ENCODE measurements at regions not wholly inside any gene's neighbourhood (a gene's known extent, or its start where the extent isn't known, plus 50 kb on each side); places are given as distances from the start of the nearest gene placed in this dataset.

DNA sequence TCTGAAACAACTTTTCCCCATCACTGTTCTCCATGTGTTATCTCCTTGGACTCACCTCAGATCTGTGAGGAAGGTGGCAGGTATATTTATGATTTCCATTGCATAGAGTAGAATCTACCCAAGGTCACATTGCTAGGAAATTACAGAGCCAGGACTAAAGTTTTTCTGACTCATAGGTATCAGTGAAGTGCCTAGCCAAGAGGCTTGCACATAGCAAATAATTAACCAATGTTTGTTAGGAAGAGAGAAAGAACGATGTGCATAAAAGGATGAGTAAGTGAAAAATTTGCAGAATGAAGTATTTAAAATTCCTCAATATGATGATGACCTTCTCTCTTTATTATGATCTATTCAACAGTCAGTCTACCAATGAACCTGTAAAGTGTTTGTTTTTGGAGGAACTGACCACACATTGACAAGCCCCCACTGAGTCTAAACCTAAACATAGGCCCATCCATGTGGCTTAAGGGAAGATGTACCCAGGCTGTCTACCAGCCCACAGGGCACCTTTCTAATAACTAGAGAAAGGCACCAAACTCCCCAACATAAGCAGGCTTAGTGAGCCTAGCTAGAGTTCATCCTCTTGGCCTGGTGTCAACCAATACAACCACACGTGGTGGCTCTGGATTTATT lies 252.9 kb upstream of the ZMIZ1 start:
- no peak for FAIRE-seq

DNA sequence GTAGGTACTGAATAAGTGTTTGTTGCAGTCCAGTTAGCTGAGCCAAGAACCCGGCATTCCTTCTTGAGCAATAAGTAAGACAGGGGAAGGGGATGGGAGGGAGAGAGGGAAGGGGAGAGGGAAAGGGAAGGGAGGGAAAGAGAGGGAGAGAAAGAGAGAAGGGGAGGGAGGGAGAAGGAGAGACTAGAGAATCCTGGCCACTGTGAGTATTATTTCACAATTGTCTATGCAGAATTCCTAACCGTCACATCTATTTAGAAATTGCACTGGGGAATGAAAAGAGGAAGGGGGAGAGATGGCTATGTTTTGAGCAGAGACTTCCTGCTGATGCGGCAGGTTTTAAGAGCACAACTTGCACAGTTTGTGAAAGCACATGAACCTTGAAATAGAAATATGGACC lies 251.4 kb upstream of the ZMIZ1 start:
- FAIRE-seq: no peak

DNA sequence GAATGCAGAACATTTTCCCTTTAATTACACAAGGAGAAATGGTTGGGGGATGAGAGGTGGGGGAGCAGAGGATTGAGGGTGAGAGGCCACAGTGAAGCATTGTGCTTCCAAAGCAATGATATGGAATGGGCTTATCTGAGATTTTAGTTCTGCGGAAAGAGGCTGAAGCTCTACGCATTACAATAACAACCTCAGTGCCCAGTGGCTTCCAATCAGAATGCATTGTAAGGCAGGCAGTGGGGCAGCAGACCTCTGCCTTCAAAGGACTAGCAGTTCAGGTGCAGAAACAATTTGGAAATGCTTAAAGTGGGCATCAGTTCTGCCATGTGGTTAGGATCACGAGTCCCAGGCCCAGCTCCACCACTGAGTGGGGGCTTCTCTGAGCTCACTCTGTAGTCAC lies 251.0 kb upstream of the ZMIZ1 start:
- FAIRE-seq: no peak

DNA sequence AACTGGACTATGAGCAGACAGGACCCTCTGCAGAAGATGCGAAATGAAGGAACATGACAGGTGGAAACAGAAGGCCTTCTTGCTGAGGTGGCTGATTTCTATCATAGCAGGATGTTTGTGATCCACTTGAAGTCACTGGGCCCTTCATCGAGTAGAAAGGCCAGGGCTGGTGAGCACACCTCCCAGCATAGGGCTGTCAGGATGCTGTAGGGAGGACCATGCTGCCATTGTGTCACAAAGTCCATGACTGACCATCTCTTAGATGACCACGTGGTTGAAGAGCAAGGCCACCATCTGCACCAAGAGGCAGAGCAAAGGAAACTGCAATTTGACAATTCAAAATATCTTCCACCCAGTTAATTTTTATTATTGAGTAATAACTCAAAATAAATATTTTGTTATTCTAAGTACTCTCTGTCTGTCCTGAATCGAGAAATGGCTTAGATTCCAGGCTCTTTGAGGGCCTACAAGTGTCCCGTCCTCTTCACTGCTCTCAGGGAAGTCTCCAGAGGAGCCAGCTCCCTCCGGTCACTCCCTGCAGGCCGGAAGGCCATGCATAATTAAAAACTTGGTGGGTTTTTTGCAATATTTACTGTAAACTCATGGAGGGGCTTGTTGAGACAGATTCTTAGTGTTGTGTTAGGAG lies 249.3 kb upstream of the ZMIZ1 start:
- FAIRE-seq: no peak

DNA sequence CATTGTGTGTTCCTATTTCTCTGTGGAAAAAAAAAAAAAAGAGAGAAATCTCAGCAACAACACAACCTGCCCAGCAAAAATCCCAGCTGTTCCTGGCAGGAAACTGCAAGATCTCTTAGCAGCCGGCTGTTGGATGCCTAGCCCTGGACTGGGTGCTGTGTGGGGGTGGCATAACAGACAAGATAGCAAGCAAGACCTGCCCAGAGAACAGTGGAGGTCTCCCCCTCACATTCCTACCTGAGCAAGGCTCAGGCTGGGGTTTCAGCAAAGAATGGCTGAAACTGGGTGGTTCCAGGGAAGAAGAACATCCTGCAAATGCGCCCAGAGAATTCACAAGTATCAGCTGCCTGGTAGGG lies 248.8 kb upstream of the ZMIZ1 start:
- FAIRE-seq: no peak

DNA sequence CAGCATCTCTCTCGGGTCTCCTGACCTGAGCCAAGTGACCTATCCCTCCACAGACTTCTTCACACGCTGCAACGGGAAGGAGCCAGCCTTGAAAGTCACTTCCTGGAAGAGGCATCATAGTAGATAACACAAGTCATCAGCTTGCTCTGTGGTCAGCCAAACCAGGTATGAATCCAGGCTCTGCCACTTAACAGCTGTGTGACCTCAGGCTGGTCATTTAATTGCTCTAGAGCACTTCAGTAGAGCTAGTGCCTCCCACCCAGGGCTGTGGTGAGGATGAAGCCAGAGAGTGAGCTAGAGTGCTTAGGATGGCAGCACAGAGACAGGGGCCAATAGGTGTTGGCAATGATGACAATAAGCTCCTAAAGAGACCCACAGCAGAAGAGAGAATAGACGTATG lies 247.7 kb upstream of the ZMIZ1 start:
- FAIRE-seq: no peak

DNA sequence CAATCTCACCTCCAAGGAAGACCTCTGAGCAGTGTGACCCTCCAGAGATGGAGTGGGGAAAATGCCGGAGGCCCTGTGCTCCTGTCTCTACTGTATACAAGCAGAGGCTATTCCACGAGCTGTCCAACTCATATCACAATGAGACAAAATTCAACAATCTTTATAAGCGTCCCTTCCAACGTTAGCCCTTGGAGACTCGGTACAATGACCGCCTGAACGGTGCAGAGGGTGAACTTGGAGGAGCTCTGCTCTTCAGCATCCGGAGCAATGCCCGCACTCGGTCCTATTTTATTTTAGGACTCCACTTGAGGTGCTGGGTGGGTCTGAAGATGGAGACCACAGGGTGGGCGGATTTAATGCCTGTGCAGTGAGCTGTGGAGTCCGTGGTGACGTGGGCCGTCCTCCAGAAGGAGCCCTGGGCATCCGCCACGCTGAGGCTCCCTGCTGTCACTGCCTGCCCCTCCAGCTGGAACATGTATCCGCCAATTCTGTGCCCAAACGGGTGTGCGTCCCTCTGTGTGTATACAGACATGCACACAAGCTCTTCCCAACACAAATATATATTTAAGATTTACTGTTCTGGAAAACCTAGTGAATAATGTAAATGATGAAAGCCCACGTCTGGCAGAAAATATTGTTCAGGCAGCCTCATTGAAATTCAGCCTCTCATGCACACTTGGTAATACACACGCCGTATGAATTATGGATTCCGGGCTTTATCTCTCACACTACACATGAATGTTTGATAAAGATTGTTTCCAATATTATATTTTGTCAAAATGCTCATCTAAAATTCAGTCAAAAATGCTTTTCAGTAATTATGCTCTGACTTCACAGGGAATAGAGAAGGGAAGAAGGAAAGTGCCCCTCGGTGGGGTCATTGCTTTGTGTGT lies 239.9 kb upstream of the ZMIZ1 start:
- FAIRE-seq: no peak

DNA sequence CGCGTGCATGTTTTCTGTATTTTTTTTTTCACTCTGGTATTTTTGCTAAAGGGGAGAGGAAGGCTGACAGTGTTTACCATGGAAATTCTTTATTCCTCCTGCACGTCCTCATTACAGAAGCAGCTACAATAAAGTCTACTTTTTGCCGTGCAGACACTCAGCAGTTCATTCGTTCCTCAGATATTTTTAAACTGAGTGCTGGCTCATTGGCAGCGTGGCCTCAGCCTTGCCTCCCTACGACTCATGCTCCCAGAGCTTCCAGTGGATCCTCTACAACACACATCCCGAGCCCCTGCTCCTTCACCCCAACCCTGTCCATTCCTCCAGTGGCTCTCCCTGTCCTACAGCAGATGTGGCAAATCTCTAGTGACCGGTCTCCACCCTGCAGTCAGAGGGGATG lies 239.2 kb upstream of the ZMIZ1 start:
- FAIRE-seq: no peak

DNA sequence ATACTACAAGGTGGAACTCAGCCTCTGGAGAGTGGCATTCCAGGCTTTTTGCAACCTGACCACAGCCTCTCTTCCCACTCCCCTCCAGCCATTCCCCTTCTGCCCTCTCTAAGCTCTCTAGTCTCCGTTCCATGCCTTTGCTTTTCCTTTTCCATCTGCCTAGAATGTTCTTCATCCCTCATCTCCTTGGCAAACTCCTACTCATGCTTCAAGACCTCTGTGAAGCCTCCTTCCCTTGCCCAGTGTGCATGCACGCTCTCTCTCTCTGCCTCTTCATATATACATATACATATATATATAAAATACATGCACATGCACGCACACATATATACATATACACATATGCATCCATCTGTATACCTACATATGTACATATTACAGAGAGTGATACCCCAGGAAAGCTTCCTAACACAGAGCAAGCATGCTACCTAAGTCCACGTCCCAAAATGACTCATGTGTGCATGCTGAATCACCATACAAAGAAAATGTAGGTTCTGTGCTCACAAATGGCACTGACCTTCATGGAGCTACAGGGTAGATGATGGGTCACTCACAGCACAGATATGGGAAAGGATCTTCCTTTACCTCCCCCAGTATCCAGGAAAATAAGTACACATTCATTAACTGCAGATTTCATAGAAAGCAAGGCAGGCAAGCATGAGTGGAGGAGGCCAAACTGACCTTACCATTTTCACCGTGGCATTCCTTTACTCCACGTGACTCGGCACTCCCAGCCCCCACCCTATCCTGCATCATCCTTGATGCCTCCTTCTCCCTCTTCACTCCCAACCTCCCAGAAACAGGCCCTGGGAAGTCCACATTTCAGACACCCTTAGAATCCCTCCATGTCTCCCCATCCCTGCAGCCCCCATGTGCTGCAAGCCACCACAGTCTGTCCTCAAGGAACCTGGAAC lies 238.4 kb upstream of the ZMIZ1 start:
- no peak for FAIRE-seq

DNA sequence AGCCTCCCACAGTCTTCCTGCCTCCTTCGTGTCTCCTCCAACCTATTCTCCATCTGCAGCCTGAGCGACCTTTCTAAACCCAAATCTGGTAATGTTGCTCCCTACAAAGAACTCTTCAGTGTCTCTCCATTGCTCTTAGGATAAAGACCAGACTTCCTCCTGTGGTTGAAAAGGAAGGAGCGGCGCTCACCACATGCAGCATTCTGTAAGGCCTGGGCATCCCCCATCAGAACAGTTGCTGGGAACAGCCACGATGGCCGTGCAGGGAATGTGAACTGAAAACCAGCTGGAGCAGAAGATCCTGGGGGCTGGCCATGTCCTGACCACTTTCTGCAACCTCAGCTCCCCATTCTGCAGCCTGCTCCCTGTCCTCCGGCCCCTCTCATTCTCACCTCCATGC lies 237.8 kb upstream of the ZMIZ1 start:
- no peak for FAIRE-seq

DNA sequence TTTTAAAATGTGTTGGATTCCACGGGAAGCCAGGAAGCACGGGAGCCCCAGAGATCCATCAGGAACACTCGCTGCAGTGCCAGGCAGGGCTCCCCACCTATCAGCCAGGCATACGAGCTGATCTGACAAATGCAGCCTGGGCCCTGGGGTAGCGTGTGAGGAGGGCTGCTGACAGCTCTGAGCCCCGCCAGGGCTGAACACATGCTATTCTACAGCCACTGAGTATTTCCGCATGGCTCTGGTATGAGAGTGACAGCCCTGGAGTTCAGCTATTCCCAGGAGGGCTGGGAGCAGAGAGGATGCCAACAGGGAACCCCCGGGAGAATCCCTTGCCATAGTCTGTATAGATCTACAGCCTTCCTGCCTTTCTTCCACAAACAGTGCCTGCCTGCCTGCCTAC lies 237.3 kb upstream of the ZMIZ1 start:
- FAIRE-seq: no peak

DNA sequence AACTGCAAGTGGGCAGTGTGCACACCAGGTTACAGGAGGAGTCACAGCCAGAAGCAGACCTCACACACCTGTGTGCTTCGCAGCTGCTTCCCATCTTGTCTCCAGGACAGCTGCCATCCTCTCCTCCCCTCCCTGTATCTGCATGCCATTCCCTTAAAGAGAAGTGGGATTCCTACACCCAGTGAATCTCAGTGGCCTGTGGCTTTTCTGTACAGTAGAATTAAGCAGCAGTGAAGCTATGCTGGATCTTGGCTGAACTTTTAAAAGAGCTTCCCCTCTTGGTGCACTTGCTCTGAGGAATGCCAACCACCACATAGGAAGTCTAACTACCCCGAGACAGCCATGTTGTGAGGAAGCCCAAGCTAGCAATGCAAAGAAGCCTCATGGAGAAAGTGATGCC lies 236.5 kb upstream of the ZMIZ1 start:
- FAIRE-seq: no peak

DNA sequence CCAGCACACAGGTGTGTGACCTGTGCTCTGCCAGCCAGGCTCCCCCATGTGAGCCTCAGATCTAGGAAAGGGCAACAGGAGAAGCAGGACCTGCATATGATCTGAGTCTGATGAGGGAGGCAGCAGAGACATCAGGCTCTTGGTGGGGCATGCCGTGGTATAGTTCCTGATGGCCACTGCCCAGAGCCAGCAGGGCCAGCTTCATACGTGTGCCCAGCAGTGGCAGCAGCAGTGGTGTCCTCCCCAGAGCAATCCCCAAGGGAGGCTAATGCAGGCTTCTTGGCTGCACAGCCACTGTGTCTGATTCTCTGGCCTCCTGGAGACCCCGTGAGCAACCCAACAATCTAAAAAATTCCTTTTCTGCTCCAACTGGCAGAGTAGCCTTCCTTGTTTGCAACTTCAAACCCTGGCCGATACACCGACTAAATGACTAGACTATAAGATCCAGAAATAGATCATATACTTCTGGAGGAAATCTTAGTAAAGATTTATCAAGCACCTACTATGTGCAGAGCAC lies 230.6 kb upstream of the ZMIZ1 start:
- FAIRE-seq: no peak

DNA sequence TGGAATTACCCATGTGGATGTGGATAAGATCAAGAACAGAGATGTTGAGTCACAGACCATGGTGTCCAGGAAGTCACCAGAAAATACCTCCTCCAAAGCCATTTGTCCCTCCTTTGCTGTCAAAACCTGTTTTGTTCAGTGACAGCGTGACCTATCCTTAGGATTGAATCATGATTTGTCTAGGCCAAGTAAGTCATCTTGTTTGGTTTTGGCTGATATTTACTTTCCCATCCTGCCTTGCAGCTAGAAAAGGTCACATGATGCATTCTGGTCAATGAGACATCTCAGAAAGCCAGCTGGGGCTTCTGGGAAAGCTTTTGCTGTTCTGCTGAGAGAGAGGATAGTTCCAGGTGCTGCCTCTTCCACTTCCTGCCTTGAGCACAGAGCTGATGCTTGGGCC lies 225.3 kb upstream of the ZMIZ1 start:
- FAIRE-seq: no peak

DNA sequence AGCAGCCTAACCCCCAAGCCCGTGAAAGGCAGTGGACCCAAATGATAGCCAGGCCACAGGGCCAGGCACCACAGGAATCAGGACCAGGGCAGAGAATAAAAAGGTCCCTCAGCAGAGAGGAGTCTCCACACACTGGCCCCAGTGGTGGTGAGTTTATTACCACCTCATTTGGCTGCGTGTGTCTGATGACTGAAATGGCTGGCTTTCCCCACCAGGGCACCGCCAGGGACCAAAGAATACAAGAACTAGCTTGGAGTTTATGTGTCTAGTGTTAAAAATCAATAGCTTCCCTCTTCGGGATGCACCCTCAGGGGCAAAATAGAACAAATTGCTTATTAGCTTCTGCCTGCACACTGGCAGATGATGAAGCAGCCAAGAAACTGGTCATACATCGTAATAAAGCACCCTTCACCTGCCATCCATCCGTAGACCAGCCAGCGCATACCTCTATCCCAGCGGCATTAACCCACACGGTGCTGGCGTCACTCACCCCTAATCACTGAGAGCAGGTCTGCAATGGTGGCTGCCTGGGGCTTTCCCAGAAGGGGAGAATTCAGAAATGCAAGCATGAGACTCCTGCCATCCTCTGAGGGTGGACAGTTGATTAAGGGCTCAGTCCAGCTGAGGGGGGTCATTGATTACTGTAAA lies 223.7 kb upstream of the ZMIZ1 start:
- FAIRE-seq: no peak

DNA sequence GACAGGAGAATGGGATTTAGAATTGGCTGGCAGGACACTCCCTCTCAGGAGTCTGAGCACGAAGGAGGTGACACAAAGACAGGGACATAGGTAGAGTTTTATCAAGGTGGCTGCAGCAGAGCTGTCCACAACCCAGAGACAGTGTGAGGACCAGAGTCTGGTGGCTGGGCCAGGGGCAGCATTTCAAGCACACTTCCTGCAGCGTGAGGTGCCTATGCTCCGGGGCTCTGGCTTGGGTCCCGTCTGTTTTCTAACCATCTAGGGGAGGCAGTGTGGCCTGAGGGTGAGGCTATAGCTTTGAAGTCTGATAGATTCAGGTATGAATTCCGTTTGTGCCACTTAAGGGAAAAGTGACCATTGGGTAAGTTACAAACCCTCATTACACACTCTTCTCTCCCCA lies 222.7 kb upstream of the ZMIZ1 start:
- FAIRE-seq: no peak

DNA sequence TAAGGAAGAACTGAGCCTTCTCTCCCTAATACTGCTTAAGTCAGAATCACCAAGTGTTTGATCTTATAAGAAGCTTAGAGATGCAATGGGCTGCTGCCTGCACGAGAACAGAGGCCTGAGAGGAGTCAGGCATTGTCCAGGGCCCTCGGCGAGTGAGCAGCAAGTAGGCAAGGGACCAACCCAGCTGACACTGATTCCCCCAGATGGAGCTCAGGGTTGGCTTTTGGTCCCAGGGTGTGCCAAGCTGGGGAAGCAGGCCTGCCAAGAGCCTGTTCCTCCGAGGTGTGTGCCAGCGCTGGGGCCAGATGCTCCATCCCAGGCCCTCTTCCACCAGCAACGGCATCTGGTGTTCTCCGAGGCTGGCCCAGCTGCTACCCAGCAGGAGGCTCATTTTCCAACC lies 222.0 kb upstream of the ZMIZ1 start:
- FAIRE-seq: no peak

DNA sequence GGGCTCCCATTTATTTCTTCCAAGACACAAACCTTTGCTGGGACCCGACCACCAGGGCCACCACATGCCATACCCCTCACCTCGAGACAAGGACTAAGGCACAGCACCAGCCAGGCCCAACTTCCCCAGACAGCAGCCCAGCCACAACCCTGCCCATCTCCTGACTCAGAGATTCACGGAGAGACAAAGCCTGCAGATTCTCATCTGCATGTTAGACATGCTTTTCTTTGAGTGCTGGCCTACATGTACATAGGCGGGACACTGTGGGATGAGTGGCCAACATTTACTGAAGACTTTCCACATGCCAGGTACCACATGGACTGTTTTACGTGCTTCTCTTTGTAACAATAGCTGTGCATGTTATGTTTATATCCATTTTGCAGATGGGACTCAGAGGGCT lies 221.3 kb upstream of the ZMIZ1 start:
- no peak for FAIRE-seq

DNA sequence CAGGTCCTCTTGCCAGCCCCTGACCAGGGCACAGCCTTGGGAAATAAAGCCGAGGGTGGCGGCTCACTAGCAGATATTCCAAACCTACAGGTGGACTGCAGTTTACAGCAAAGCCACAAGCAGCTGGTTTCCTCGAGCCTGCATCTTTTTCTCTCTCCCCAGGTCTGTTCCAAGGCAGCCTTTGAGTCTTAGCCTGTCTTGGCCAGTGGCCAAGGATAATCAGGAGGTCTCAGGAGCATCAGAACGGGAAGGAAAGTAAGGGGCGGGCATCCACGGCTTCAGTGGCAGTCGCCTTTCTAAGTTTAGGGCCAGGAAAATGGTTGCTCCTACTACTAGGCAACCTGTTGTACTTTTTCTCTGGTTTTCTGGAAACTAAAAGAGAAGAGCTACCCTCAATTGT lies 219.7 kb upstream of the ZMIZ1 start:
- FAIRE-seq: no peak

DNA sequence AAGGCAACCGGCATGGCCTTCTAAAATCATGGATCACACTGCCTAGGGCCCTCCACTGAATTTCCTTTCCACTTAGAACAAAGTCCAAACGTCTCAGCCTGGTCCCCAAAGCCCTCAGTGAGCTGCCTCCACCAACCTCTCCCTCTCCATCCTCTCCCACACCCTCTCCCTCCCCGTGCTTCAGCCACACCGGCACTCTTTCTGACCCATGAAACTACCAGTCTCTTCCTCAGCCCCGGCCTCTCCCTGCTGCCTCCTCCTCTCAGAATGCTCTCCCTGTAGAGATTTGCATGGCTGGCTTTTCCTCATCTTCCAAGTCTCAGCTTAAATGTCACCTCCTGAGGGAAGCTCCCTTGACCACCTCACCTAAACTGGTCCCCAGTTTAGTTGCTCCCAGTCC lies 219.0 kb upstream of the ZMIZ1 start:
- no peak for FAIRE-seq

DNA sequence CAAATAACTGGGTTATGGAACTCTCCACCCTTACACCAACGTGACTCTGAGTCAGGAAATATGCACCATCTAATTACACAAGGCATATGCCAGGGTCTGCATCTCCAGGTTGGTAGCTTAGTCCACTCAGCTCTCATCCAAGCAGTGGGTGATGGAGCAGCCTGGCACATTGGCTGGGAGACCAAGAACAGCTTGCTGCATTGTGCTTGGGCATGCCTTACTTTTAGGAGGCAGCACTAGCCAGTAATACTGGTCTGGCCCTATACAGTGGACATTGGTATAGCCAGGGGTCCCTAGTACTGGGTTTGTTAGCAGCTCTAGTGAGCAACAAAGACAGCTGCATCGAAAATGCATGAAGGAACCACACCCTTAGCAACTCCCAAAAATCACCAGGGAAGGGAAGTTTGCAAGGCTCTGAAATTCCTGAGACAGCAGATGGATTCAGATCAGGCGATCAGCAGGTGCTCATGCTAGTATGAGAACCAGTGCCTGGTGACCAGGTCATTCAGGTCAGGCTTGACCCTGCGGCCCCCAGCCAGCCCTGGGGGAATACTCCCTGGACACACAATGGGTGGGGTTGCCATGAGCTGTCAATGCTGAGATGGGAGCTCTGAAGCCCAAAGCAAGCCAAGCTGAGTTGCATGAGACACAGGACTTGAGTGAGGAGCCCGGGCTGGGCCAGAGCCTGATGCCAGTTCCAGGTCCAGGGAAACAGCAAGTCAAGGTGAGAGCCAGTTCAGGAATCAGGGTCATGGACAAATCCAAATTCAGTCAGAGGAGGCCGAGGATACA lies 217.9 kb upstream of the ZMIZ1 start:
- no peak for FAIRE-seq

DNA sequence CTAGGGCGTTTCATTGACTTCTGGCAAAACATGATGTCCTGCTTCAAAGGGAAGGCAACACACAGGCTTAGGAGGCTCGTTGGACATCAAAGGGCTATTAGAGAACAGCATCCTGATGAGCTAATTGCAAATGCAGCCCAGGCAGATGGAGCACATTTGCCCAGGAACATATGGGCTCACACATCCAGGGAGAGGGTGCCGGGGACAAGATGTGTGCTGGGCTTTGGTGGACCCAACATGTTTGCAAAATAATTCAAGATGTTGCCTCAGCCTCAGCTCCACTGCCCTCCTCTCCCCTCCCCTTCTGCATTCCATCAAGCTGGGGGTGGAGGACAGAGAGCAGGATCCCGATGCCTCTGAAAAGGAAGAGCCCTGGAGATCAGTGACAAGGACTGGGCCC lies 217.1 kb upstream of the ZMIZ1 start:
- no peak for FAIRE-seq
